ENCODE measurements at regions not wholly inside any gene's neighbourhood (a gene's known extent, or its start where the extent isn't known, plus 50 kb on each side); places are given as distances from the start of the nearest gene placed in this dataset.
"Not testable (repeated sequence)": the region's sequence is repeated elsewhere in the genome, so short reads cannot be mapped to it uniquely, and the experiment has no call there.

DNA sequence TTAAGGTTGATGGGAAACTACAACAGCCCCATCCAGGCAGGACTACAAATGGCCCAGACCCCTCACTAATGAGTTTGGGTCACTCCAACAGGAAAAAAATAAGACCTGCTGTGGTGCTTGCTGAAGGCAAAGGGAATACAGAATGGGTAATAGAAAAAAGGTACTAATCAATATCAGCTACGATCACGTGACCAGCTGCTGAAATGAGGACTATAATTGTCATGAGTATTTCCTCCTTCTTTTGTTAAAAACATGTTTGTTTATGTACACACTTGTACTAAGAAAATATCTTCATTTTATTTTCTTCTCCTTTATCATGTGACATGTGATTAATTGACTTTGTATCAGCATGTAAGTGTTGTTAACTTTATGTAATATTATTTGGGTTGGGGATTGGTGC is 199.9 kb downstream of the GJA1 start:
- Histone ChIP-seq H3K9me2 (replicated peaks; ENCODE audit: control insufficient read depth, low read length) (no peaks in the 10 kb centered on the region), H3F3A (ENCODE audit: control insufficient read depth, insufficient read depth) (no peaks in the 10 kb centered on the region), H3K4me1 (ENCODE audit: control insufficient read depth, low read length) (no peaks in the 10 kb centered on the region), H4K20me1 (ENCODE audit: control insufficient read depth, insufficient read depth, low read depth, low read length) (no peaks in the 10 kb centered on the region), H3K36me3 (ENCODE audit: control insufficient read depth, low read length) (no peaks in the 10 kb centered on the region), H3K9me3 (ENCODE audit: control insufficient read depth, insufficient read depth, low read length) (no peaks in the 10 kb centered on the region), H3K79me2 (ENCODE audit: control insufficient read depth, low read length) (no peaks in the 10 kb centered on the region), H3K4me3 (ENCODE audit: low read length) (no peak overlapping the region), H3K27ac (ENCODE audit: low read depth, low read length) (no peak overlapping the region), H3K27me3 (ENCODE audit: control insufficient read depth, low read length) (no peaks in the 10 kb centered on the region), H3K4me2 (ENCODE audit: low read length) (no peak overlapping the region)
- TF ChIP-seq EZH2phosphoT487 (IDR thresholded peaks at IDR 0.05; ENCODE audit: borderline replicate concordance, low read length) = no peak
- TF ChIP-seq, protein P1, sequence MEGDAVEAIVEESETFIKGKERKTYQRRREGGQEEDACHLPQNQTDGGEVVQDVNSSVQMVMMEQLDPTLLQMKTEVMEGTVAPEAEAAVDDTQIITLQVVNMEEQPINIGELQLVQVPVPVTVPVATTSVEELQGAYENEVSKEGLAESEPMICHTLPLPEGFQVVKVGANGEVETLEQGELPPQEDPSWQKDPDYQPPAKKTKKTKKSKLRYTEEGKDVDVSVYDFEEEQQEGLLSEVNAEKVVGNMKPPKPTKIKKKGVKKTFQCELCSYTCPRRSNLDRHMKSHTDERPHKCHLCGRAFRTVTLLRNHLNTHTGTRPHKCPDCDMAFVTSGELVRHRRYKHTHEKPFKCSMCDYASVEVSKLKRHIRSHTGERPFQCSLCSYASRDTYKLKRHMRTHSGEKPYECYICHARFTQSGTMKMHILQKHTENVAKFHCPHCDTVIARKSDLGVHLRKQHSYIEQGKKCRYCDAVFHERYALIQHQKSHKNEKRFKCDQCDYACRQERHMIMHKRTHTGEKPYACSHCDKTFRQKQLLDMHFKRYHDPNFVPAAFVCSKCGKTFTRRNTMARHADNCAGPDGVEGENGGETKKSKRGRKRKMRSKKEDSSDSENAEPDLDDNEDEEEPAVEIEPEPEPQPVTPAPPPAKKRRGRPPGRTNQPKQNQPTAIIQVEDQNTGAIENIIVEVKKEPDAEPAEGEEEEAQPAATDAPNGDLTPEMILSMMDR (IDR thresholded peaks at IDR 0.05; ENCODE audit: low read depth, low read length, poor library complexity, severe bottlenecking) = no peak

DNA sequence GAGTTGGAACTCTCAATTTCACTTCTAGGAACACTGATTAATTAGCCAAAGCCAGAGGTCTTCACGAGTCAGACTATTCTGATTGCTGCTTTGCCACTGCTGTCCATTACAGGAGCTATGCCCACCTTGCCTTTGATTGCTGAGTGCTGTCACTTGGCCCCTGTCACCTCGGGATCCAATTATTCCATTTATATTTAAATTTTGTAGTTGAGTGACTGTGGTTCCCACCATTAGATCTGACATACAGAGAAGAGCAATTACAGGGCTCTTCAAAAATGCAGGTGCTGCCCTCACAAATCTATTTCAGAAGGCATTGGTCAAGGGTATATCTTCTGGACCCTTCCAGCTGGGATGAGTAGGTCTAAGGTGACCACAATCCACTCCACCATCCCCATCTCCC is 200.8 kb downstream of the GJA1 start:
- not testable (repeated sequence) for H3K9me3 ChIP-seq (ENCODE audit: control insufficient read depth, insufficient read depth, low read length); H3K4me2 ChIP-seq (ENCODE audit: low read length); H3K9me2 ChIP-seq (replicated peaks; ENCODE audit: control insufficient read depth, low read length); H3K79me2 ChIP-seq (ENCODE audit: control insufficient read depth, low read length); H3K4me3 ChIP-seq (ENCODE audit: low read length); H3K4me1 ChIP-seq (ENCODE audit: control insufficient read depth, low read length); H3K27ac ChIP-seq (ENCODE audit: low read depth, low read length); H3K36me3 ChIP-seq (ENCODE audit: control insufficient read depth, low read length); H3F3A ChIP-seq (ENCODE audit: control insufficient read depth, insufficient read depth); H4K20me1 ChIP-seq (ENCODE audit: control insufficient read depth, insufficient read depth, low read depth, low read length); H3K27me3 ChIP-seq (ENCODE audit: control insufficient read depth, low read length)

DNA sequence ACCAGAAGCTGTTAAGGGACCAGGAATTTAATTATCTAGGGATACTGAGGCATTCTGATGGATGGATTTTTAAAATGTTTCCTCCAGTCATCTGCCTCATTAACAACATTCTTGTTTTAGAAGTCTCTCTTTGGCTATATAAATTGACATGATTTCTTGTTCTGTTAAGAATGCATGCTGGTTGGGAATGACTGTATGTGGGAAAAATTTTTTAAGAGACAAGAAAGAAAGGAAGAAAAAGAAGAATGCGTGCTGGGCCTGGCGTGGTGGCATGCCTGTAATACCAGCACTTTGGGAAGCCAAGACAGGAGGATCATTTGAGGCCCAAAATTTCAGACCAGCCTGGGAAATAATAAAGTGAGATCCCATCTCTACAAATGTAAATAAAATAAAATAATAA is 203.6 kb downstream of the GJA1 start:
- Histone ChIP-seq H3K4me1 (ENCODE audit: control insufficient read depth, low read length) (no peaks in the 10 kb centered on the region), H4K20me1 (ENCODE audit: control insufficient read depth, insufficient read depth, low read depth, low read length) (no peaks in the 10 kb centered on the region), H3K27me3 (ENCODE audit: control insufficient read depth, low read length) (no peaks in the 10 kb centered on the region), H3K9me3 (ENCODE audit: control insufficient read depth, insufficient read depth, low read length) (no peaks in the 10 kb centered on the region), H3K79me2 (ENCODE audit: control insufficient read depth, low read length) (no peaks in the 10 kb centered on the region), H3K36me3 (ENCODE audit: control insufficient read depth, low read length) (no peaks in the 10 kb centered on the region), H3F3A (ENCODE audit: control insufficient read depth, insufficient read depth) (no peaks in the 10 kb centered on the region), H3K27ac (ENCODE audit: low read depth, low read length) (no peak overlapping the region), H3K4me2 (ENCODE audit: low read length) (no peak overlapping the region), H3K9me2 (replicated peaks; ENCODE audit: control insufficient read depth, low read length) (no peaks in the 10 kb centered on the region), H3K4me3 (ENCODE audit: low read length) (no peak overlapping the region)
- TF ChIP-seq EZH2phosphoT487 (IDR thresholded peaks at IDR 0.05; ENCODE audit: borderline replicate concordance, low read length) = no peak
- TF ChIP-seq, protein P1 (IDR thresholded peaks at IDR 0.05; ENCODE audit: low read depth, low read length, poor library complexity, severe bottlenecking) = no peak

DNA sequence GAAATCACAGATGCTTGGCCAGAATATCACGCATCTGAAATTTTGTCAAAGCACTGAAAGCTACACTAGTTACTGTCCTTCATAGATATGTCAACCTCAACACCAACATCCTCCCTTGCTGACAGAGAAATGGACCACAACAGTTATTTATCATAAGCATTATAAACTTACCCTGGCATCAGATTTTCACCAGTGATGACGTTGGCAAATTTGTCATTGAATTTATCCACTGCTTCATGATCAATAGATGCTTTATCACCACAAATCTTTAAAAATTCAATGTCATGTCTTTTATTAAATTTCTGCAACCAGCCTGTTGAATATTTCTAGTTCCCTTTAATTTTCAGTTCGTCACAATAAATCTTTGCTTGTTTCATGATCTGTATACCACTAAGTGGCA is 205.7 kb downstream of the GJA1 start:
- Histone ChIP-seq H3K4me1 (ENCODE audit: control insufficient read depth, low read length) (no peaks in the 10 kb centered on the region), H3K4me3 (ENCODE audit: low read length) (no peak overlapping the region), H3K79me2 (ENCODE audit: control insufficient read depth, low read length) (no peaks in the 10 kb centered on the region), H3F3A (ENCODE audit: control insufficient read depth, insufficient read depth) (no peaks in the 10 kb centered on the region), H3K27me3 (ENCODE audit: control insufficient read depth, low read length) (no peaks in the 10 kb centered on the region), H3K36me3 (ENCODE audit: control insufficient read depth, low read length) (no peaks in the 10 kb centered on the region), H3K27ac (ENCODE audit: low read depth, low read length) (no peak overlapping the region), H3K4me2 (ENCODE audit: low read length) (no peak overlapping the region), H4K20me1 (ENCODE audit: control insufficient read depth, insufficient read depth, low read depth, low read length) (no peaks in the 10 kb centered on the region), H3K9me2 (replicated peaks; ENCODE audit: control insufficient read depth, low read length) (no peaks in the 10 kb centered on the region), H3K9me3 (ENCODE audit: control insufficient read depth, insufficient read depth, low read length) (no peaks in the 10 kb centered on the region)
- no peak for TF ChIP-seq EZH2phosphoT487 (IDR thresholded peaks at IDR 0.05; ENCODE audit: borderline replicate concordance, low read length)
- TF ChIP-seq, protein P1 (IDR thresholded peaks at IDR 0.05; ENCODE audit: low read depth, low read length, poor library complexity, severe bottlenecking) = no peak

Data from DOHH2 (cell line).